HCEC 1CT (cell line): ENCODE measurements at regions not wholly inside any gene's neighbourhood (a gene's known extent, or its start where the extent isn't known, plus 50 kb on each side); places are given as distances from the start of the nearest gene placed in this dataset.
"Not testable (repeated sequence)": the region's sequence is repeated elsewhere in the genome, so short reads cannot be mapped to it uniquely, and the experiment has no call there.

Source experiments
- DNase-seq: peaks from one replicate; pipeline ENCODE4 v3.0.0-alpha.2; 2017

DNA sequence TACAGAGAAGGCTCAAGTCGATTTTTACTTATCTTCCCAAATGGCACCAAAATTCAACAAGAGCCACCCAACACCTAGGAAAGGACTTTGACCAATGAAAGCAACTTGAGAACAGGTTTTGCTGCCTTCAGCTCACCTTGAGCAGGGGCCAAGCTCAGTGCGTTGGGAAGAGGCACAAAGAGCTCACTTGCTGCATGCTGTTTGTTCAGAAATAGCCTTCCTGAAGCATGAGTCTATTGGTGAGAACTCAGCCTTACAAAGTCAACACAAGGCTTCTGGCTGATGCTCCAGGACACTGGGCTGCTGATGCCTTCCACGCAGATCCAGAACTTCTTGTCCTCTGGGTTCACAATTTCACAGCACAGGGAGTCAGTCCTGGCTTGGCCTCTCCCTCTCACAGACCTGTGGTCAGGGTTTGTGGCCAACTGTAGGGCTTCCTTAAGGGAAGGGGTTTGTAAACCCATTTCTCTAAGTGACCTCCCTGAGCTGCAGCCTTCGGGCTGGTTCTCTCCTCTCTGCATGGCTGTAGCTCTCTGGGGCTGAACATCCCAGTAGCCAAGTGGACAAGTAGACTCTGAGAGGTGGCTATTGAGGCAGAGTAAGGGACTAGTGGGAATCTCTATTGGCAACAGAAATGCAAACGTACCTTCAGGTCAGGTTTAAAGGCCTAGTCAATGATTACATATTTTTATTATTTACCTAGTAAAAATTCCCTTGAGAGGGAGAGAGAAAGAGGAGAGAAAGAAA is 124.7 kb upstream of the GATA6 start:
- no peak for DNase-seq

DNA sequence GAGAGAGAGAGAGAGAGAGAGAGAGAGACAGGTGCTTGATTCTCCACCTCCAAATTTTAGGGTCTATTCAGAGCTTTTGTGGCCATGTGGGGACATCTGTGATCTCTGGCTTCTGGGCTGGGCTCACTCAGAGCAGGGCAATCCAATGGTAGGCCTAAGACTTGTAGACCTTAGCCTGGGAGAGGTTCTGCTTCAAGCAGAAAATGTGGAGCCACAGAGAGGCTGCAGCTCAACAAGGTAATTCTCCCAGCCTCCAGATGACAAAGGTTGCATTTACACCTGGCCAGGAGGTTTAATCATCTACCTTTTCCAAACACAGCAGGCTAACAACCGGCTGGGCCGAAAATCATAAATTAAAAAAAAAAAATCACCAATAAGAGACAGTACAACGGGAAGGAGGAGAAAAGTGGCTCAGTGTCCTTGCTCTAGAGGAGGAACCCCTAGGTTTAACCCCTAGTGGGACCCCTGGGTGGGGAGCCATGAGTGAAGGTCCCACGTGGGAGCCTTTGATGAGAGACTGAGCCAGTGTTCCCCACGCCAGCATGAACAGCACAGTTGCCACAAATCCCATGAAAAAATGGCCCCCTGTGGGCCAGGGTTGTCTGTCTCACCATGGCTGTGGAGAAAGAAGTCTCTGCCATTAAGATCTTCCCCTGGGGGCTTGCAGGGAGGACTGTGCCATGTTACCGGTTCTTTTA is 124.0 kb upstream of the GATA6 start:
- no peak for DNase-seq

DNA sequence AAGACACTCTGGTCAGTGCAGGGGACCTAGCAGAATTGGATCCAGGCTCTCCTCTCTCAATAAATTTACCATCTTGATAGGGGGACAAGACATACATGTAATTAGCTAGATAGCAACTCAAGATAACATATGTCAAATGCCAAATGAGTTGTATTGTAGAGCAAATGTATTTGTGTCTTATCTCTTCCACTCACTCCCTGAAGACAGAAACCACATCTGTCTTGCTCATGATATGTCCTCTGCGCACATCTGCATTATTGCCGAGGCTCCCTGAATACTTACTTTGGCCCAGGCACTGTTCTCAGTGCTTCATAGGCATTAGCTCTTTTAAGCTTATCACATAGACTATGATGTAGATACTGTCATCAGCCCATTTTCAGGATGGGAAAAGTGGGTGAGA is 122.9 kb upstream of the GATA6 start:
- DNase-seq: no peak

DNA sequence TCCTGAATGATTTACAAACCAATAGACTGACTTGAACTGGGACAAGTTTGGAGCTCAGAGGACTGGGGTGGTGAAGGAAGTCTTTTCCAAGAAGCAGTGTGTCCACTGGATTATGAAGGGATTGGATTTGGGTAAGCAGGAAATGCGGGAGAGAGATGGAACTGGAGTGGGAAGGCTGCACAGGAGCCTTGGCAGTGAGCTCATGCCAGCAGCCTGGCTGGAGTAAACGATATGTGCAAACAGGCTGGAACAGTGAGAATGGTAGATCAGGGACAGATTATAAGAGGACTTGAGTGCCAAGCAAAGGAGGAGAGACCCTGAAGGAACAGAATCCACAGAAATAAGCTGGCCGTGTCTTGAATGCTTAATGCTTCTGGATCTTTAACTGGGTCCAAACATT is 121.9 kb upstream of the GATA6 start:
- no peak for DNase-seq

DNA sequence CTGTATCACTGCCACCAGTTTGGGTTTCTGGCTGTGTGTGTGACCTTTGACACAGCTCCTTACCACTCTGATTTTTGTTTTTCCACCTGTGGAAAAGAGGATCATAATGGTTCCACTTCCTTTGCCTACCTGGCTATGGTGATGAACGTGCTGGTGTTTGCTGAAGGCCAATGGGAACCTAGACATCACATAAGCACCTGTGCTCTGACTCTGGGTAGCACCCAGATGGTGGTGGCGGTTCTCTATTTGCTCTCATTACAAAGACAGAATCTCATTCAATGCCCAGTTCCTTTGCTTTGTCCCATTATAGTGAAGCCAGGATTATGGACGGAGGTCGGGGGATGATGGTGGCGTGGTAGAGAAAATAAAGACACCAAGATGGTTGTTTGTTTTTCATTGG is 121.2 kb upstream of the GATA6 start:
- DNase-seq: no peak

DNA sequence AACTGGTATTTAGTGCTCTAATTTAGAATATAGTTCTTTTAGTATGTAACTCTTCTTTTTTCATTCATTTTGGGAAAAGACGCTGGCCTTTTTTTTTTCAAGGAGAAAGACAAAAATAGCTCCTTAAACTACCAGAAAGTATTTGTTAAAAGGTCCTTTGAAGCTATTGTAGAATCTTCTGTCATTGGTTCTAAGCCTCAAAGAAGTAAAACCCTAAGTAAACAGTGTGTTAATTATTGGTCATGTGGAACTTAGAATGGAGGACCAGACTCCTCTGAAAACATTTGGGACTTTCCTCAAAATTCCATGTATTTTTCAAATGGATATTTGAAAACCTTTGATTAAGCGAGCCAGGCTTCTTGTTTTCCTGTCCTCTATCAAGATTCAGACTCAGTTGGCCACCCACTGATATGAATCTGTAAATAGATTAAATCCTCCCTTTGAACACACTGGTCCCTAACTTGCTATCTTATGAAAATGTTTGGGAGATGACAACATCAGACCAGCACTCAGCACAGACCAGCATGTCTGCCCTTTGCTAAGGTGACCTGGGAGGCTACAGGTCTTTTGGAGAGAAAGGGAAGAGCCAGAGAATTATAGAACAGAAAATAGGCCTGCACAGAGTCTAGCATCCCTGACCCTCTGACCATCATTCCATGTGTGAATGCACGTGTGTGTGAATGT is 120.3 kb upstream of the GATA6 start:
- no peak for DNase-seq

DNA sequence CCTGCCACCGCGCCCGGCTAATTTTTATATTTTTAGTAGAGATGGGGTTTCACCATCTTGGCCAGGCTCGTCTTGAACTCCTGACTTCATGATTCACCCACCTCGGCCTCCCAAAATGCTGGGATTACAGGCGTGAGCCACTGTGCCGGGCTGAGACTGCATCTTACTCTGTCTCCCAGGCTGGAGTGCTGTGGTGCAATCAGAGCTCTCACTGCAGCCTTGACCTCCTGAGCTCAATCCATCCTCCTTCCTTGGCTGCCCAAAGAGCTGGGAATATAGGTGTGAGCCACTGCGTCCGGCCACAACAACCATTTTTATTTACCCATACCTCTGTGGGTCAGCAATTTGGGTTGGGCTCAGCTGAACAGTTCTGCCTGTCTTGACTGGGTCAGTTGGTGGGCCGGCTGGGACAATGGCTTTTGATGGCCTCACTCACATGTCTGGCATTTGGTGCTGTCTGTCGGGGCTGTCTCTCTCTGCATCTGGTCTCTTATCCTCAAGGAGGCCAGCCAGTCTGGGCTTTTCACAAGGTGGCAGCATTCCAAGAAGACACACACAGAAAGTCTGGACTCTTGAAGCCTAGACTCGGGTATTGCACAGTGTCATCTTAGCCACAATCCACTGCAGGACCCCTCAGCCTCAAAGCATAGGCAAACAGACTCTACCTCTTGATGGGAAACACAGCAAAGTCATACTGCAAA is 116.8 kb upstream of the GATA6 start:
- no peak for DNase-seq

DNA sequence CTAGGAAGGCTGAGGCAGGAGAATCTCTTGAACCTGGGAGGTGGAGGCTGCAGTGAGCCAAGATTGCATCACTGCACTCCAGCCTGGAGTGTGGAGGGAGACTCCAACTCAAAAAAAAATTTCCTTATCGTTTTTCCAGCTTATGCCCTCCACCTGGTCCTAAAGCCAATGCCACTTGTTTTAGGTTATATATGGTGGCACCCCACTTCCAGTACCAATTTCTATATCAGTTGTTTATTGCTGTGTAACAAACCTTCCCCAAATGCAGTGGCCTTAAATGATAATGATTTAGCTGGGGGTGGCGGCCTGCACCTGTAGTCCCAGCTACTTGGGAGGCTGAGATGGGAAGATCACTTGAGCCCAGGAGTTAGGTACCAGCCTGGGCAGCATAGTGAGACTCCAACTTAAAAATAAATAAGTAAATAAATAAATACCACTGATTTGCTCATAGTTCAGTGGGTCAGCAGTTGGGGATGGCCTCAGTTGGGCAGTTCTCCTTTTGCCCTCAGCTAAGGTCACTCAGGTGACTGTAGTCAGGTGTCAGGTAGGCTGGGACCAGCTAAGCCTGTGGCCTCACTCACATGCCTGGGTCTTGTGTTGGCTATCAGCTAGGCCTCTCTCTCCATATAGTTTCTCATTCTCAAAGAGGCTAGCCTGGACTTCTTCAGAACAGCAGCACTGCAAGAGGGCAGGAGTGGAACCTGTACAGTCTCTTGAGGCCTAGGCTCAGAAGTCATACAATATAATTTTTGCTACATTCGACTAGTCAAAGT is 113.7 kb upstream of the GATA6 start:
- no peak for DNase-seq

DNA sequence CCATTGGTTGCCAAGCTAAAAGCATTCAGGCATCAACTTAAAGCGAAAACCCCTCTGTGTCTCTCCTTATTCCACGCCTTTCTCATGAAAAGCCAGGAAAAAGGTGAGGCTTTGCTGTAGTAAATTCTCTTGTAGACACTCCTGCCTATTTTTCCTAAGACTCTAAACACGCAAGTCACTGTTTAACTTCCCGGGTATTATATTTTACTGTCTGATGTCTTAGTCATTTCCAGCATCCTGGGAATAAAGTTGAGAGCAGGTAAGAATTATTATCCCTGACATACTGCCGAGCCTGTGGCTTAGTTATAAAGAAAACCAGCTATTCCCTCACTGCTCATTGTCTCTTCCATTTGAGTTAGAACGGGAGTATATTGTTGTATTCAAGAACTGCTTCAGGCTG is 112.4 kb upstream of the GATA6 start:
- DNase-seq: no peak

DNA sequence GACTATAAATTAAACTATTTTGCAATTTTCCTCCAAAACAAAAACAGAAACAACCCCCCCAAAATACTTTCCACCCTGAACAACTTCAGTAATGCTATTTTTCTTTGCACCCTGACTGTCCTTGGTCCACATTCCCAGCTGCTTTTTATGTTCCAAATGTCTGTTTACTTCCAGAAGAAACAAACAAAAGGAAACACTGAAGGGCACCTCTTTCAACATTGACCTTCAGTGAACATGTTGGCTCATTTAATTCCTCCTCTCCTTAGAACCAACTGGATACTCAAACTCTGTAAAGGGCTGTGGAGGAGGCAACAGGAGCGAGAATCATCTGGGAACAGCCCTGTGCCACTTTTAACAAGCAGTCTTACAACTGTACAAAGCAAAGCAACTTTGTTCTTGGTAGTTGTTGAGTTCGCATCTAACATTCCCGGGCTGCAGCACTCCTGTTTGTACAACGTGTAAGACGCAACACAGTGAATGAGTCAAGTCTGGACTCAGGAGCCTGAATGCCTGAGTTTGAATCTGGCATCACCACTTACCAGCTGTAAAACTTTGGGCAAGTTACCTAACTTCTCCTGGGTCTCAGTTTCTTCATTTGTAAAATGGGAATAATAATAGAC is 111.4 kb upstream of the GATA6 start:
- no peak for DNase-seq

DNA sequence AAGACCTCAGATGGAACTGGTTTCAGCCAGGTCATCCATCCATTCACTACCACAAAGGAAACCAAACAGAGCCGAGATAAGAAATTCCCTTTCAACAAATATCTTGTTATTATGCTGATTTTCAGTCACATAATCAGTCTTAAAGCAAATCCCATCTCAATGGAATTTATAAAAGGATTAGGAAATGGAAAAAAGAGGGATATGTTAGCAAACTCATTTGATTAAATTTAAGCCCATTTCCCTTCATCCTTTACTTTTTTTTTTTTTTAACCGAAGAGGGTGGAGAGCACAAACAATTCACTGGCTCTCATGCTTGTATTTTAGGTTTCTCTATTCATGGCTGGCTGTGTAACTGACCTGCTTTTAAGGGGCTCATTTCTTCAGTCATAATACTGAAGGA is 109.0 kb upstream of the GATA6 start:
- no peak for DNase-seq

DNA sequence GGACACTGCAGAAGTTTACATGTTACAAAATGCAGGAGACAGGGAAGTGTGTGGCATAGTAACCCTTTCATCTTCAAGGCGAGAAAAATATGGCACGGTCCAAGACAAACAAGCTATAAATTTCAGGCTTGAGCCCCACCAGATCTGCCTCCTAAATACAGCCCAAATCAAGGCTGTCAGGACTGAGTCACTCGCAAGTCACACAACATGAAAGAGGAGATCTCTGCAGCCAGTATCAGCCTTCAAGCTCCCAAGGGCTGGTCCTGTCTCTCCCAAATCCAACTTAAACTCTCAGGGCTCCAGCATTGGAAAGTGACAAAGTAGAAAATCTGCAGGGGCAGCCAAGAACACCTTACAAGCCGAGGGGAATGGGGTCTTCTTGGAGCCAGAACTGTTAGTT is 106.3 kb upstream of the GATA6 start:
- DNase-seq: no peak

DNA sequence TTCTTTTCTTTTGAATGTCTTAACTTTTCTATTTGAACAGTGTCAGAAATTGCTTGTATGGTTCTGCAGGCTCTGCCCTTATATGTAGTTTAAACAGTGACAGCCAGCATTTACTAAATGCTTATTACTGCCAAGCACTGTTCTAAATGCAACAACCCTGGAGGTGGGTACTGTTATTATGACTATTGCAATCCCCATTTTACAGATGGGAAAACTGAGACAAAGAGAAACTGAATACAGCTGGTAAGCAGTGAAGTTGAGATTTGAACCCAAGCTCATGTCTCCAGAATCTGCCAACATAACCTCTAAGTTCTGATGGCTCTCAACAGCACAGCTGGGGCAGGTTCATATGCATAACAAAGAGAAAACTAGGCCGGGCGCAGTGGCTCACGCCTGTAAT is 105.7 kb upstream of the GATA6 start:
- no peak for DNase-seq

DNA sequence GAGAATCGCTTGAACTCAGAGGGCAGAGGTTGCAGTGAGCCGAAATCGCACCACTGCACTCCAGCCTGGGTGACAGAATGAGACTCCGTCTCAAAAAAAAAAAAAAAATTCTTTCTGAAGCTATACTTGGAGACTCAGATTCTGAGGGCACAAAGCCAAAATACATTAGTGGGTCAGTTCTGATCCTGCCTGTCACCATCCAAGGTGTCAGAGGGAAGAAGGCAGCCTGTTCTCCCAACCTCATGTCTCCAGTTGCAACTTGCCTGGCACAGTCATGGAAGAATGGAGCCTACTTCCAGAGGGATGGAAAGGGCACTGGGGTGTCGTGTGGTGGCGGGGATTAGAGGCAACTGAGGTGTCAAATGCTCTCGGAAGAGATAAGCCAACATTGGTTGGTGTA is 104.8 kb upstream of the GATA6 start:
- no peak for DNase-seq

DNA sequence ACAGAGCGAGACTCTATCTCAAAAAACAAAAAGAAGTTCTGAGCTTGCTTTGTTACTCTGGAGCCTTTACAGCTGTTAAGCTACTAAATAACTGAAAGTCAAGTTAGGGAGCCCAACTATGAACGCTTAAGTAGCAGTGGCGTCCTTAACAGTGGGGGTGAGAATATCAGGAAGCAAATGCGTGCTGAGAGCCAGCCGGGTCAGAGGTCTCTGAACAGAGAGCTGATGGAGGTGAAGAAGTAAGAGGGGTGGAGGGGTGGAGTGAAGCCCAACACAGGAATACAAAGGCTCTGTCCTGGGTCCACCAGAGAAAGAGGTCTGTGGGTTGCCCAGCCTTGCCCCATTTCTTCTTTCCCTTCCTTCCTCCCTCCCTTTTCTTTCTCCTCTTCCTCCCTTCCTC is 104.1 kb upstream of the GATA6 start:
- no peak for DNase-seq

DNA sequence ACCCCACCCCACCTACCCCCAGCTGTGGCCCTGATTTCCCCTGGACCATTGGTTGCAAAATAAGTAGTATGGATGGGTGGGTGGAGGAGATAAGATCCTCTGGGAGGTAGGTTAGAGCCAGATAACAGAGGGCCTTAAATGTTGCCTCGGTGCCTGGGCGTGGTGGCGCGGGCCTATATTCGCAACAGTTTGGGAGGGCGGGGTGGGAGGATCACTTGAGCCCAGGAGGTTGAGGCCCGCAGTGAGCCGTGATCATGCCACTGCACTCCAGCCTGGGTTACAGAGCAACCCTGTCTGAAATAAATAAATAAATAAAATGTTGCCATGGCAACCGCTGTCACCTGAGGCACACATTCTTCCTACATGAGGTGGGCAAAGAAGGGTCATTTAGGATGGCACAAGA is 103.3 kb upstream of the GATA6 start:
- no peak for DNase-seq

DNA sequence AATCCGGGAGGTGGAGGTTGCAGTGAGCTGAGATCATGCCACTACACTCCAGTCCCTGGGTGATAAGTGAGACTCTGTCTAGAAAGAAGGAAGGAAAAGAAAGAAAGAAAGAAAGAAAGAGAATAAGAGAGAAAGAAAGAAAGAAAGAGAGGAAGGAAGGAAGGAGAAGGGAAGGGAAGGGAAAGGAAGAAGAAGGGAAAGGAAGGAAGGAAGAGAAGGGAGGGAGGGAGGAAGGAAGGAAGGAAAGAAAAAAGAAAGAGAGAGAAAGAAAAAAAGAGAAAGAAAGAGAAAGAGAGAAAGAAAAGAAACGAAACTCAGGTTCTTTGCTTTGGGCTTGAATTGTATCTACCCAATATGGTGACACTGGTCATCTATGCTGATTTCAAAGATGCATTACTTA is 102.3 kb upstream of the GATA6 start:
- no peak for DNase-seq

DNA sequence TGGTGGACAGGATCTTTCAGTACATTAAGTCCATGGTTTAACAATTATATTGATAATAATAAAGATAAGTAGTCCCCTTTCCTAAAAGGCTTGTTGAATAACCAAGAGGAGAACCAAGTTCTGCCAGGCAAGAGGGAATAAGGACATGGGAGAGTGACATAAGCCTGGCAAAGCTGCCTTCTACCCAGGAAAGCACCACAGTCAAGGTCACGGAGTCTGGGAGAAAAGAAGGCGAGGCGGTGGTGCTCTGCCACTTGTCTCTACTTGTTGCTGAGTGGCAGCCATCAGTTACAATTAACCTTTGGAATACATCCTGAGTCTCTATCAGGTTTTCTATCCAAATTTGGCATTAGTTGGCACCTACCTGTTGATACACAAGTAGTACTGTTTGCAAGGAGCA is 101.7 kb upstream of the GATA6 start:
- no peak for DNase-seq

DNA sequence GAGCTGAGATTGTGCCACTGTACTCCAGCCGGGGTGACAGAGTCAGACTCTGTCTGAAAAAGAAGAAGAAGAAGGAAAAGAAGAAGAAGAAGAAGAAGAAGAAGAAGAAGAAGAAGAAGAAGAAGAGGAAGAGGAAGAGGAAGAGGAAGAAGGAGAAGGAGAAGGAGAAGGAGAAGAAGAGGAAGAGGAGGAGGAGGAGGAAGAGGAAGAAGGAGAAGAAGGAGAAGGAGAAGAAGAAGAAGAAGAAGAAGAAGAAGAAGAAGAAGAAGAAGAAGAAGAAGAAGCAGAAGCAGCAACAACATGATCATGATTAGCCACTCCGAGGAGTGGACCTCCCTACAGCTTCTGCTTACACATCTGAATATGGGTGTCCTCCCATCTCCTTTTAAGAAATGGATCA is 100.6 kb upstream of the GATA6 start:
- DNase-seq: not testable (repeated sequence)

DNA sequence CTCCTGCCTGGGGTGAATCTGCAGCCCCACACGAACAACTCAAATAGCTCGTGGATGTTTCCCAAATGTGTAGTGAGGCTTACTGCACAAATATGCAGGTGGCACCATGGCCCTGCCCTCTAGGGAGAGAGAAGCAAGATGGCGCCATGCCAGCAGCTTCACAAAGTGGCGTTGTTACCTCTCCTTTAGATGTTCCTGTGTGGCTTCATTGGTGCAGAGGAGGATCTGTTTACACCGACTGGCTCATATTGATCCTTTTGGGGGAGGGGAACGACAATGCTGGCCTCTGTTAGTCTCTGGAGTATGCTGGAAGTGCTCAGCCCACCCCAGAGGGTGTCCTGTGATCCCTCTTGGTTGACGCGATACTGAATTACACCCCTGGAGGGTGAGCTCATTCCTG is 99.5 kb upstream of the GATA6 start:
- no peak for DNase-seq

DNA sequence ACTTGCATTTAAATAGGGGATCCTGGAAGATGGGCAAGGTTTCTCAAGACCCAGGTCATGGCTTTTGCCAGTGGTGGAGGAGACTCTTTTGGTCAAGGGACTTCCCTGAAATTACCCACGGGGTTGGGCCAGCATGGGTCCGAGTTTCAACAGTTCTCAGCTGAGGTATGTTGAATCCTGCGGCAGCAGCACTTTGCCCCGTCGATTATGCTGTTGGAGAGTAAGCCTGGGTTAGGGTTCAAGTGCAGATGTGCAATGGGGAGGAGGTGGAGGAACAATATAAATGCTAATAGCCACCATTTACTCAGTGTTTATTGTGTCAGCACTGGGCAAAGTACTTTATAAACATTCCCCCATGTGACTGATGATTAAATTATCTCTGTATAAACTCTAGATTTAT is 96.0 kb upstream of the GATA6 start:
- no peak for DNase-seq

DNA sequence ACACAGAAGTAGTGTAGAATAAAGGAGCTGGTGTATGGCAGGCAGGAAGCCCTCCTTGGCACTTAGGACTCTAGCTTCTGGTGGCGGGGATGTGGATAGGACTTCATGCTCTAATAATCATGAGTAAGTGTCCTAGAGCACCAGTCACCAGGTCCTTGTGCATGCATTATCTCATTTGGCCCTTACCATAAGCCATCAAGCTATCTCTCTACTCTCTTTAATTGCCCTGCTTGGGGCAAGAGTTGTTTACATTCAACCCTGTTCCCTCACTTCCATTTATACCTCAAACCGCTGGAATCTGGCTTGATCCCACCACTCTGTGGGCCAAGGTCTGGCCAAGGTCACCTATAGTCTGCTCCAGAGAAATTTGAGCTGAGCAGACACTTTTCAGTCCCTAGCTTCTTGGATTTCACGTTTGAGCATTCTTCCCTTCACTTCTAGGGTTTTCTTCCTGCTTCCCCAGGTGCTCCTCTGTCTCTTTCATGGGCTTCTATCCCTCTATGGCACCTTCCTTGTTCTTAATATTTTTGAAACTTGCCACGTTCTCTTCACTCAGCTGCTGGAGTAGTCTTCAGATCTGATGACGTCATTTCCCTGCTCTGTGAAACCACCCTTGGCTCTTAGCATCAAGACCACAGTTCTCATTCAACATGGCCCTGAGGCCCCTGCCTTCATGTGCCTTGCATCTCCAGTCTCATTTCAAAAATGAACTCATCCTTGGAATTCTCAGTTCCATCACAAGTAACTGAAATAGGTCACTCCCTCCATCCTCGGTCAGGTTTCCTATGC is 94.9 kb upstream of the GATA6 start:
- DNase-seq: no peak
